Endothelial cell of umbilical vein (primary cell): ENCODE measurements at regions not wholly inside any gene's neighbourhood (a gene's known extent, or its start where the extent isn't known, plus 50 kb on each side); places are given as distances from the start of the nearest gene placed in this dataset.

Experiments
- CTCF ChIP-seq, 2 donors: IDR thresholded peaks; 1 replicate in 1 of 2; 2 replicates in 1 of 2; pipeline ENCODE4 v1.5.1; 2011; ENCODE audit warnings: low read length in 2 of 2, mild to moderate bottlenecking in 2 of 2, moderate library complexity in 2 of 2, control low read depth in 1 of 2, inconsistent platforms in 1 of 2, low read depth in 1 of 2; ENCODE audit not compliant: insufficient read depth in 1 of 2; ENCODE audit errors: extremely low read depth in 1 of 2
- EZH2 ChIP-seq: IDR thresholded peaks from 2 replicates; pipeline ENCODE4 v1.6.1; 2012; ENCODE audit warnings: borderline replicate concordance, low read depth, mild to moderate bottlenecking, moderate library complexity, low read length, inconsistent platforms; ENCODE audit not compliant: severe bottlenecking
- FOS ChIP-seq: IDR thresholded peaks from 2 replicates; pipeline ENCODE4 v1.6.1; 2011; ENCODE audit warnings: mild to moderate bottlenecking, low read length, moderate library complexity, borderline replicate concordance; ENCODE audit not compliant: insufficient read depth
- JUN ChIP-seq: IDR thresholded peaks from 2 replicates; pipeline ENCODE4 v1.6.1; 2011; ENCODE audit warnings: borderline replicate concordance, low read depth; ENCODE audit not compliant: insufficient read length, insufficient read depth
- MAX ChIP-seq: IDR thresholded peaks from 2 replicates; pipeline ENCODE4 v1.6.1; 2011; ENCODE audit not compliant: insufficient read depth, insufficient read length
- MYC ChIP-seq: IDR thresholded peaks from one replicate; pipeline ENCODE4 v1.6.1; 2011; ENCODE audit warnings: mild to moderate bottlenecking, low read depth, low read length
- POLR2A ChIP-seq: IDR thresholded peaks from 2 replicates; pipeline ENCODE4 v1.6.1; 2012; ENCODE audit warnings: low read depth, mild to moderate bottlenecking, control low read depth, low read length
- POLR2AphosphoS5 ChIP-seq: IDR thresholded peaks from 2 replicates; pipeline ENCODE4 v1.6.1; 2012; ENCODE audit warnings: low read depth, mild to moderate bottlenecking, control low read depth, low read length, moderate library complexity; ENCODE audit not compliant: insufficient read depth

- TF ChIP-seq MYC (no peak), CTCF (IDR thresholded peaks at IDR 0.05; ENCODE audit: extremely low read depth in 1 of 2, insufficient read depth in 1 of 2, low read depth in 1 of 2, low read length in 2 of 2) (no peak), POLR2A (no peak), POLR2AphosphoS5 (no peak), EZH2 (no peak), MAX (no peak), FOS (no peak), JUN (no peak)
Measured at GRCh38 chr2:81675641-81676040, 1371.1 kb upstream of the LRRTM1 start.
